NCI-H1092 treated with DMSO at 0.1 percent for 48 hours (cell line): ENCODE measurements at regions not wholly inside any gene's neighbourhood (a gene's known extent, or its start where the extent isn't known, plus 50 kb on each side); places are given as distances from the start of the nearest gene placed in this dataset.
"Not testable (repeated sequence)": the region's sequence is repeated elsewhere in the genome, so short reads cannot be mapped to it uniquely, and the experiment has no call there.

ENCODE experiments used
- DNase-seq: peaks from one replicate; lab custom pipeline; 2025; lab: John Stamatoyannopoulos, UW

- no peak for DNase-seq
Measured at GRCh38 chr20:2203436-2203835, 92.4 kb upstream of the TGM3 start.

- DNase-seq = no peak
Measured at GRCh38 chr20:2204021-2204420, 91.8 kb upstream of the TGM3 start.

DNA sequence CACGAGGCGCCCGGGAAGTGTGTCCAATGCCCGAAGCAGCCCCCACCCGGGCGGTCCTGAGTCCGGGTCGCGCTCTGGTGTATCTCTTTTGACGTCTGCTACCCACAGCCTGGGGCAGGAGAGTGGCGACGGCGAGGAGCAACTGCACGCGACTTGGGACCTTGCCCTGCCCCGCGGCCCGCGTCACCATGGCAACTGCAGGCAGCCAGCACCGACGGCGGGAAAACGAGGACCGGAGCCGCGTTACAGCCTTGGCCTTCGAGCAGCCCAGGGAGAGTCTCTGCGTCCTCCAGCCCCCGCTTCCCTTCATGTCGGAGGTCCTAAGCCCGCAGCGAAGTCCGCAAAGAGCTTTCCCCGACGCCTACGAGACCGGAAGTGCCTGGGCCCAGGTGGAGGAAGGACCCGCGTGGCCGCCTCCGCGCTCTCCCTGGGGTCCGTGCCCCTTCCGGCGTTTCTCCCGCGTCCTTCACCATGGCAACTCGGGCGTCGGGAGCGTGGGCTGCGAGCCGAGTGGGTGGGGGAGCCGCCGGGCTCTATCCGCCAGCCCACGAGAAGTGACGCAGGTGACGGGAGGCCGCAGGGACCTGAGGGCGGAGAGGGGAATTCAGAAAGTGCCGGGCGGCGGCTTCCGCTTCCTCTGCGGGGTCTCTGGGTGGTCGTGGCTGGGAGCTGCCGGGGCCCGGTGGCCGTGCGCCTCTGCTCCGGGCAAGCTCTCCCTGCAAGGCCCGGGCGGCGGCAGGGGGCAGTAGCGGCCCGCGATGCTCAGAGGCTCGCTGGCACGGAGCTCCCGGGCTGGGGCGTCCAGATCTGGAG, 88.6 kb upstream of the TGM3 start:
- DNase-seq = peak; percentile 81

GRCh38 chr20:2207770-2208097, 88.1 kb upstream of the TGM3 start:
- DNase-seq = no peak

DNA sequence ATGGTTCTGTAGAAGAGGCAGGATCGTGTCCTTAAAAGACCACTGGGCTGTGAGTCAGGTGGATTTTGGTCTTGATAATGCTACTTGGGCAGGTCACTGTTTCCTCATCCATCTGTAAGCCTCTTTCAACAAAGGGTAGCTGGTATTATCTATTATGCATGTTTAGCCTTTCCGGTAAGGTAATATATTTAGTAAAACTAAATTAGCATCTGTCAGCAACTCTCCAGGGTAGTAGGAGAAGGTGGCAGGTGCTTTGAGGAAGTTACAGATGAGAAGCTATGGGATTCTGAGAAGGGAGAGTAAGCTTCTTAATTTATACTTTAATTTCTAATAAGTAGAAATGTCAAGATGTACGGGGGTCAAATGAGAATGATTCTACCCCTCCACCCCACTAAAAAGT, 86.9 kb upstream of the TGM3 start:
- no peak for DNase-seq

DNA sequence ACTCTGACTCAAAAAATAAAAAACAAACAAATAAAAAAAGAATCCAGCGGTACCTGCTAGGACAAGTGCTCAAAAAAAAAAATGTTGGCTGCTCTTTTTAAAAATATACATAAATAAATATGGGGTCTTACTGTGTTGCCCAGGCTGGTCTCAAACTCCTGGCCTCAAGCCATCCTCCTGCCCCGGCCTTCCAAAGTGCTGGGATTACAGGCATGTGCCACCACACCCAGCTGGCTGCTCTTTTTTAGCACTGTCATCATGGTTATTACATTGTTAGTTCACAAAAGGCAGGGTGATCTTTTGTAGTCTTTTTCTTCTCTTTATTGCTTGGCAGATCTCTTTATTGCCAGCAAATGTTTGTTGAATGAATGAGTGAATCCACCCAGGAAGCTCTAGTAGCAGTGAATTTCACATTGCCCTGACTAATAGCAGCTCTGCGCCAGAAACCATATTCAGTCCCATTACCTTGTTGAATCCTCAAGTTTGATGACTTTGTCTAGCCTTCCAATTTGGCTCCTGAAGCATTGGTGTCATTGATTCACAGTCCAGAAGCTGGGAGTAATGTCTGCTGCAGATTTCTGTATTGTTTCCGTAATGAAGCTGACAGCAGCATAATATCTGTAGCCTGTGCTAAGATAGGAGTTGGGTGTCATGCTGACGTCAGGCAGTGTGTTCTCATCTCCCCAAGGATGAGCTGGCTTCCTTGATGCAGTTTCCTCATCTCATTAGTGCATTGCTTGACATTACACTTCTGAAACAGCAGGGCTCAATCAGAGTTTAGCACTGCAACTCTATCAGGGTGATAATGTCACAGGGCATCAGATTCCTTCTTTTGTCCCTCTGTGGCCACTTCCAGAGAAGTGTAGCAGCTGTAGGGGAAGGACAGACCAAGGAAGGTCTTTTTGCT, 84.9 kb upstream of the TGM3 start:
- DNase-seq = no peak

GRCh38 chr20:2212456-2213015, 83.3 kb upstream of the TGM3 start:
- DNase-seq = no peak

GRCh38 chr20:2213401-2213800, 82.4 kb upstream of the TGM3 start:
- no peak for DNase-seq

GRCh38 chr20:2217857-2218539, 77.8 kb upstream of the TGM3 start:
- no peak for DNase-seq

- no peak for DNase-seq
Measured at GRCh38 chr20:2219481-2220006, 76.3 kb upstream of the TGM3 start.

GRCh38 chr20:2220298-2220697, 75.5 kb upstream of the TGM3 start:
- no peak for DNase-seq

DNA sequence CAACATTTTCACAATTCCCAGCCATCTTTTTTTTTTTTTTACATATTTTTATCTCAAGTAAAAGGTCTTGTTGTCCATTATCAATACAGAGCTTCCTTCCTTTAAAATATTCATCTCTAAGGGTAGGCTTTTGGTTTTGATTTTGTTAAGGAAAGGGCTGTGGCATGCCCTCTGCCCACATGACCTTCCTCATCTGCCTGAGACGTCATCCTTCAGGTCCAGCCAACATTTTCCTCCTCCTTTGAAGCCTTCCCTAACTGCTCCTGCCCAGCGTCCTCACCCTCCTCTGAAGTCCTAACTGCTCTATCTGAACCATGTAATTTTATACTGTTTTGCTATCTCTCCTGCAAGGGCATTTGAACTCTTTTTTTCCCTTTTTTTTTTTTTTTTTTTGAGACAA, 73.9 kb upstream of the TGM3 start:
- DNase-seq = no peak

GRCh38 chr20:2223558-2224367, 72.0 kb upstream of the TGM3 start:
- DNase-seq = no peak

GRCh38 chr20:2224368-2224639, 71.5 kb upstream of the TGM3 start:
- no peak for DNase-seq

DNA sequence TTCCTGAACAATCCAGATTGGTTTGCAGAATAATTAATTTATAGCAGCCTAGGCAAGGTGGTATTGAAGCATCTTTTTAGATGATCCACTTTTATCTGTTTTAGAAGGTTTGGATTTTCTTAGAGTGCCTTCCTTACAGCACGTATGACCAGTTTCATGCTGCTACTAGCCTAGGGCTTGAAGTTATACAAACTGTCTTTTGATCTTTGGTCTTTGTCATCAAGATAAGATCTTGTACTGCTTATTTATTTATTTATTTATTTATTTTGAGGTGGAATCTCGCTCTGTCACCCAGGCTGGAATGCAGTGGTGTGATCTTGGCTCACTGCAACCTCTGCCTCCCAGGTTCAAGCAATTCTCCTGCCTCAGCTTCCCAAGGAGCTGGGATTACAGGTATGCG, 68.5 kb upstream of the TGM3 start:
- DNase-seq = not testable (repeated sequence)

- no peak for DNase-seq
Measured at GRCh38 chr20:2227861-2228260, 67.9 kb upstream of the TGM3 start.

GRCh38 chr20:2228926-2229325, 66.9 kb upstream of the TGM3 start:
- DNase-seq = no peak

GRCh38 chr20:2230726-2231488, 64.9 kb upstream of the TGM3 start:
- no peak for DNase-seq

- no peak for DNase-seq
Measured at GRCh38 chr20:2231701-2232100, 64.1 kb upstream of the TGM3 start.

DNA sequence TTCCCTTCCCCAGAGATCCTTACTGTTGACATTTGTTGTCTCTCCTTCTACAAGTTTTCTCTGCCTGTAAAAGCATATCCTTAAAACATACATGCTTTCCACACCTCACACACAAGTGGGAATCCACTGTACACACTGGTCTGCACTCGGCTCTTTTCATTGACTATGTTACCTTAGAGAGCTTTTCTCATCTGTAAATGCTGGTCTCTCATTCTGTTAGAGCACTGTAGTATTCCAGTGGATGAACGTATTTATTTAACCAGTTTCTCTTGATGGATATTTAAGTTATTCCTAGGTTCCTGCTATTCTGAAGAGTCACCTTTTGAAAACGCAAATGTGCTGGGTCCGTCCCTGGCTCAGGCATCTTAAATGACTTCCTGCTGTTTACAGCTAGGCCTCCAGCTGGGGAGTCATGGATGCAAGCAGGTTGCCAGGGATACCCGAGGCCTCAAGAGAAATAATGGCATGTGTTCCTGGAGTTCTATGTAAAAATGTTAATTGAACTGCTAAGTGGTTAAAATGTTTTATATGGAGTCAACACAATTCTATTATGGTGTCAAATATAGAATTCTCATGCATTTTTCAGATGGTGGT, 61.1 kb upstream of the TGM3 start:
- peak; percentile 80 for DNase-seq
